CD4-positive, alpha-beta T cell treated with Interleukin-12 subunit alpha and Interleukin-12 subunit beta, for 1 hour (primary cell): ENCODE measurements at regions not wholly inside any gene's neighbourhood (a gene's known extent, or its start where the extent isn't known, plus 50 kb on each side); places are given as distances from the start of the nearest gene placed in this dataset.
"Not testable (repeated sequence)": the region's sequence is repeated elsewhere in the genome, so short reads cannot be mapped to it uniquely, and the experiment has no call there.

Source experiments
- DNase-seq: peaks from one replicate; pipeline ENCODE4 v3.0.0-alpha.2; 2020

DNA sequence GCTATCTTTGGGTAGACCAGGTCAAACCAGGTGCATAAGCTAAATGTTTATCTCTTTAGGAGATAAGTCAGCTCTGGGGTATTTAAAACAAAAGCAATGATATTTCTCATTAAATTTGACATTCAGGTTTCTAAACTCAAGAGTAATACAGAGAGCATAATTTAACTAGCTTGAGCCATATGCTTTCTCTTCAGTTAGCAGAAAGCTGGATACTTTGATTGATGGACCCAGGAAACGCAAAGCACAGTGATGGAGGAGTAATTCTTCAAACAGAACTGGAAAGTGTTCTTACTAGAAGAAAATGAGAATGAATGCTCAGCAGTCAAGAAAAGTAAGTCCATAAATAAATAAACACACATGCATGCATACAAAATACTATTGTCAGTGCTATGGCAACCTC, 885.7 kb upstream of the RAG2 start:
- DNase-seq: no peak

DNA sequence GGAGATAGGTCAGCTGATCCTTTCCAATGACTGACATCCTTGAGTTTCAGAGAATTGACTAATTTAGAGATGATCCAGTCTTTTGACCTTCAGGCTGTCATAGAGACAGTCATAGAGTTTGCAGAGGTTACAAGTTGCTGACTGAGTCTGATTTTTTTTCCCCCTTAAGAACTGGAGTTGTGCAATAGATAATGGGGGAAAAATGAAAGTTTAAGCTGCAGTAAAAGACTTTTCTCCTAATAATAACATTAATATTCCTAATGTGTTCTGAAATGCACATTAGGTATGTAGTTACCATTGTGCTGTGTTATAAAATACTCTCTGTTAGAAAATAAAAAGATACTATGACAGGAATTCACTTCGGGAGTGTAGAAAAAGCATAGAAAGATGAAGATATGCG, 876.9 kb upstream of the RAG2 start:
- DNase-seq: no peak

DNA sequence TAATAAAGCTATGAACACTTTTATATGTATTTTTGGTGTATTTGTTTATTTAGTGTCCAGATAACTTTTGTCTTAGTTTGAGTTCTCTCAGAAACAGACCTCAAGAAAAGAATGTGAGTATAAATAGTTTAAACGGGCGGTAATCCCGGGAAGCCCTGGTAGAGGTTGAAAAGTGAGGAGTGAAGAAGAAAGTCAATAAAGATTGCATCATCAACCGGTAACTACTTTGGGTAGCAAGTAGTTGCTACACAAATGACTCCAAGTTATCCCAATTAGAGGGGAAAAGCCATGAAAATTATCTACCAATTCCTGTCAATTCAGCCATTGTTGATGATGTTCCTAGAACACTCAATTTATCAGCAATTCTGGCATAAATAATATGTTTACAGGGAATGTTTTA, 870.3 kb upstream of the RAG2 start:
- no peak for DNase-seq

DNA sequence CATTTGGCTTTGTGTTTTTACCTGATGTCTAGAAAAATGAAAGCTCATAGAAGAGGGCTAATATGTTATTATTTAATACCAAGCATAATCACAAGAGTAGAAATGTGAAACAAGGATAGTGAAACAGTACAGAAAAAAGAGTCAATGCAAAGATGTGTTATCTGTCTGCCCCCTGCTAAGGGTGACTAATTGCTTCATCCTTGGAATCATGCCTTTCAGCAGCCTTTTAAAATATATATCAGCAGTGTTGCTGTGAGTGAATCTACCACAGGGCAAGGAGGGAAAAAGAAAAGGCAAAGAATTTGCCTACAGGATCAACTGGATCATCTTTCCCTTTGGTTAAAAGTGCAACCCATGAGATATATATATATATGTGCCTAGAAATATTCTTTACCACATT, 867.2 kb upstream of the RAG2 start:
- DNase-seq: no peak

DNA sequence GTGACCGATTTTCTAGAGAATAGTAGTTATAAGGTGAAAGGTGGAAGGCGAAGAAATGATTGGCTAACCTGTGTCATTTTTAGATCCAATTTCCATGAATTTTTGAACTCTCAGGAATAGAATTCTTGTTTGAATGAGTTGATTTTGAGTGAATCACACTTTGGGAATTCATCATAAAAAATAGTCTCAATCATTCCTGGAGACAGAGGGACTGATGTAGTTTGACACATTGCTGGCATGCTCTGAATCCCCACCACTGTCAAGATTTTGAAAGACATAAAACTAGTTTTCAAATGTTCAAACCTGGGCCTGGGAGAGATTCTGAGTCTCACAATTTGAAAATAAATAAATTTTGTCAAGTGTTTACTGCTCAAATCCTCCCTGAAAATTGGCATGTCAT, 861.4 kb upstream of the RAG2 start:
- DNase-seq: no peak

DNA sequence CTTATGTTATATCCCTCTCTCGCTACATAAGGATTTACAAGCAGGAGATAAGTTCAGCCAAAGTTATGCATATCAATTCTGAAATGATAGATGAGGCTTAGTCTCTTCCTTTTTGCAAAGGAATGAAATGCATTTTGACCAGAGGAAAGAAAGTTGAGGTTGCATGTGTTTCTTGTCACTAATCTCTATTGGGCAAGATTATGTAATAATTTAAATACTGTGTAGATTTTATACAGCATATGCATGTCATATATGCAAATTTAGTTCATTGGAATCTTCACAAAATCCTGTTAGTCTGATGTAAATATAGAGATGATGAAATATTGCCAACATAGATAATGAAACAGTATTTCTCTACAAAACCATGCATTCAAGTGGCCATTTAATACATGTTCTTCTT, 858.7 kb upstream of the RAG2 start:
- DNase-seq: no peak

DNA sequence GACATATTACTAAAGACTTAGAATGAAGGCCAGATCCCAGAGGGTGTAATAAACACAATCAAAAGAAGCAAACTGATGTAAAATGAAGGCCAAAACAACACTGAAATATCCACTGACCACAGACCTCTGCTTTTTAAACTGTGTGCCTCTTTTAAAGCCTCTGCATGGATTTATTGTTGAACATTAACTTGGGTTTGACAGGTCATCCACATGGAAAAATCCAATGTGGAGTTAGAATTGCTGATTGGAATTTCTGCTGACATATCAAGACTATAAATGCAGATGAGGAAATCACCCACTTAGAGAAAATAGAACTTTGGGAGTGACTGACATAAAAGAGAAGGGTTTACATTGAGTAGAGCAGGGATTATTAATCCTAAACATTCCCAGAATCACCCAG, 853.9 kb upstream of the RAG2 start:
- no peak for DNase-seq

DNA sequence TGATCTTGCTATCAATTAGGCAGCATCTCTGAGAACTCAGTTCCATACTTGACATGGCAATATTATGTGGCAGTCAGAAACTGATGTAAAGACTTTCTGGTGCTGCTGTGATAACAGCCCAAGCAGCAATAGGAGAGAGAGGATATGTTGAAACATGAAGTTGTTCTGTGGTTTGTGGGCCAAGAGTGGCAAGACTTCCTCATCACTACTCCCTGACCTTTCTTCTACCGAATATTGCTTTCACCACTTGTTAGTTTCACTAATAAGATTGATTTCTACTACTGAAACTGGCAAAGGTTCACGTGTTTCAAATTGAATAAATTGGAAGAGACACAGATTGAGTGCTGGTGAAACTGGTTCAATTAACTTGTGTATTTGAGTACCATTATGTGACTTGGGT, 852.6 kb upstream of the RAG2 start:
- no peak for DNase-seq

DNA sequence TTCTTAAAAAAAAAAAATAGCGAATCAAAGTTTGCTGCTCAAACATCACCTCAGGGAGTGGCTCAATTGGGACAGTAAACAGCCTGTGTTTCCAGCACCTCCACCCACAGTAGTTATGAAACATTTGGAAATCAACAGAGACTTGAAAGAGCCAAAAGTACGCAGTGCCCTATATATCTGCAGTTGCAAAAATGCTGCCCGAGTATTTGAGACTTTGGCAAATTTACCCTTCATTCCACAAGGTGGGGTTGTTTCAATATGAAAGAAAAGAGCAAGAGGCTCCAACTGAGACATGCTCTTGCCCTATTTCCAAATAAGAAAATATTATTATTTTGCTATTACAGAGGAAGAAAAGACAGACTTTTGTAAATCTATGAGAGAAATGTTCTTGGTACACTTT, 851.1 kb upstream of the RAG2 start:
- DNase-seq: no peak

DNA sequence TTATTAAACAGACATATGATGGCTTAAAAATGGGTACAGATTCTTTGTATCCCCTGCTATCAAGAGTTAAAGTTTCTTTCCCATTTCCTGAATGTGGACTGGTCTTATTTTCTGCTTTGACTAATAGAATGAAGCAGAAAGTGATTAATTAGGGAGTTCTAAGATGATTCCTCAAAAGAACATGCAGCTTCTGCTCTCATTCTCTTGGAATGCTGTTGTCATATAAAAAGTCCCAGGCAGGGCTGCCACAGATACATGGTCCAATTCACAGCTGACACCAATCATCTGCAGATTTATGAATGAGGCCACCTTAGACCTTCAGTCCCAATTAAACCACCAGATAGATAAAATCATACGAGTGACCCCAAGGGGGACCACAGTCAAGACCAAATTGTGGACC, 844.5 kb upstream of the RAG2 start:
- DNase-seq: no peak

DNA sequence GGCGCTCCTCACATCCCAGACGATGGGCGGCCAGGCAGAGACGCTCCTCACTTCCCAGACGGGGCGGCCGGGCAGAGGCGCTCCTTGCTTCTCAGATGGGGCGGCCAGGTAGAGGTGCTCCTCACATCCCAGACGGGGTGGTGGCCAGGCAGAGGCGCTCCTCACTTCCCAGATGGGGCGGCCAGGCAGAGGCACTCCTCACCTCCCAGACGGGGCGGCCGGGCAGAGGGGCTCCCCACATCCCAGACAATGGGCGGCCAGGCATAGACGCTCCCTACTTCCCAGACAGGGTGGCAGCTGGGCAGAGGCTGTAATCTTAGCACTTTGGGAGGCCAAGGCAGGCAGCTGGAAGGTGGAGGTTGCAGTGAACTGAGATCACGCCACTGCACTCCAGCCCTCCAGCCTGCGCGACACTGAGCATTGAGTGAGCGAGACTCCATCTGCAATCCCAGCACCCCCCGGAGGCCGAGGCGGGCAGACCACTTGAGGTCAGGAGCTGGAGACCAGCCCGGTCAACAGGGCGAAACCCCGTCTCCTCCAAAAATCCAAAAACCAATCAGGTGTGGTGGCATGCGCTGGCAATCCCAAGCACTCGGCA, 833.7 kb upstream of the RAG2 start:
- DNase-seq: not testable (repeated sequence)

DNA sequence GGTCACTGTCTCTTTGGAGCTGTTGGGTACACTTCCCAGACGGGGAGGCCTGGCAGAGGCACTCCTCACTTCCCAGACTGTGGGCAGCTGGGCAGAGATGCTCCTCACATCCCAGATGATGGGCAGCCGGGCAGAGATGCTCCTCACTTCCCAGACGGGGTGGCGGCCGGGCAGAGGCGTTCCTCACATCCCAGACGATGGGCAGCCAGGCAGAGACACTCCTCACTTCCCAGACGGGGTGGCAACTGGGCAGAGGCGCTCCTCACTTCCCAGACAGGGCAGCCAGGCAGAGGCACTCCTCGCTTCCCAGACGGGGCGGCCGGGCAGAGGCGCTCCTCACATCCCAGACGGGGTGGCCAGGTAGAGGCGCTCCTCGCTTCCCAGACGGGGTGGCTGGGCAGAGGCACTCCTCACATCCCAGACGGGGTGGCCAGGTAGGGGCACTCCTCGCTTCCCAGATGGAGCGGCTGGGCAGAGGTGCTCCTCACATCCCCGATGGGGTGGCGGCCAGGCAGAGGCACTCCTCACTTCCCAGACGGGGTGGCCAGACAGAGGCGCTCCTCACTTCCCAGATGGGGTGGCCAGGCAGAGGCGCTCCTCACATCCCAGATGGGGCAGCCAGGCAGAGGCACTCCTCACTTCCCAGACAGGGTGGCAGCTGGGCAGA, 833.1 kb upstream of the RAG2 start:
- not testable (repeated sequence) for DNase-seq

DNA sequence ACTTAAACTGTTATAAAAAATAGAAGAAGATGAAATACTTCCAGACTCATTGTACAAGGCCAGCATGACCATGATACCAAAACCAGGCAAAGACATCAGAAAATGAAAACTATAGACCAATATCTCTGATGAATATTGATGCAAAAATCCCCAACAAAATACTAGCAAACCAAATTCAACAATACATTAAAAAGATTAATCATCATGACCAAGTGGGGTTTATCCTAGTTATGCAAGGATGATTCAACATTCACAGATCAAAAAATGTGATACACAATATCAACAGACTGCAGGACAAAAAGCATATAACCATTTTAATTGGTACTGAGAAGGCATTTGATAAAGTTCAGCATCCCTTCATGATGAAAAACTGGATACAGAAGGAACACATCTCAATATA, 824.5 kb upstream of the RAG2 start:
- no peak for DNase-seq

DNA sequence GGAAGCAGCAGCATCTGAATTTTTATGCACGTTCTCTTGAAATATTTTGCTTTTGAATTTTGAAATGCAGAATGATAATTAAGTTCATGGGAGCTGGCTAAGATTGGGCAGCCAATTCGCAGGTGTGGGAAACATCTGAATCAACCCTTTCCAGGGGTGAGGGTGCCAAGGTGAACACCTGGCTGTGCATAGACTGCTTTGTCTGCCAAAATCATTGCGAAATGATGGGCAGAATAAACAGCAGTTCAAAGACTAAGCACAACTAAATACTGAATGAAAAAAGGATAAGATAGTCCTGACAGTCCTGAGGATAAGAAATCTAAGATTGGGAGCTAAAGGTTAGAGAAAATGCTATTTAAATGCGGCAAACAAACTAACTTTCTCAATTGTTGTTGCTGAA, 813.3 kb upstream of the RAG2 start:
- no peak for DNase-seq

DNA sequence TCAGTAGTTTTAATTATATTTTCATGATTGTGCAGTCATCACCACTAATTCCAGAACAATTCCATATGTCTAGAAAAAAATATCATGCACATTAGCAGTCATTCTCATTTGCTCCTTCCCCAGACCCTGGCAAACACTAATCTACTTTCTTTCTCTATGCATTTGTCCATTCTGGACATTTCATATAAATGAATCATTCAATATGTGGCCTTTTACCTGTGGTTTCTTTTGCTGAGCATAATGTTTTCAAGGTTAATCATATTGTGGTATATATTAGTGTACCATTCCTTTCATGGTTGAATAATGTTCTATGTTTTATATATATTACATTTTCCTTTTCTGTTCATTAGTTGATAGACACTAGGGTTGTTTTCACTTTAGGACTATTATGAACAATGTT, 811.1 kb upstream of the RAG2 start:
- no peak for DNase-seq

DNA sequence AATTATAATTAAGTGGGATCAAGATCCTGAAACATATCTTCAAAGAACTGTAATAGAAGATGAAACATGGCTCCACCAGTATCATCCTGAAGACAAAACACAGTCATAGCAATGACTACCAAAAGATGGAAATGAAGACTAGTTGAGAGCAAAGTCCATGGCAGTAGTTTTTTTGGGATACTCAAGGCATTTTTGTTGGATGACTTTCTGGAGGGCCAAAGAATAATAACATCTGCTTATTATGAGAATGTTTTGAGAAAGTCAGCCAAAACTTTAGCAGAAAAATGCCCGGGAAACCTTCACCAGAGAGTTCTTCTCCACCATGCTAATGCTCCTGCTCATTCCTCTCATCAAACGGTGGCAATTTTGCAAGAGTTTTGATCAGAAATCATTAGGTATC, 809.4 kb upstream of the RAG2 start:
- no peak for DNase-seq

DNA sequence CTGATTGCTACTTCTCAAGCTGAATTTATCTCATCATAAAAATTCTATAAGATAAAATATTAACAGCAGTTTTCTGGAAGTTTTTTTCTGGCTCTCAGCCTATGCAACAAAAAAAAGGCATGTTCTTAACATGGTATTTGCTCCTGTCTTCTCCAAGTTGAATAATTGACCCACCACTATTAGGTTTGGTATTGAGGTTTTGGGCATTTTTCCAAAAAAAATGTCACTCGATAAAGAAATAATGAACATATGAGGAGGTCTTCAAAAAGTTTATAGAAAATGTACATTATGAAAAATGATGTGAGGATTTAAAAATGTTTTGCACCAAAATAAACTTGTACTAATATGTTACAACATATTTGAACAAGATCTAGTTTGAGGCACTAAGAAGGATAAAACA, 808.6 kb upstream of the RAG2 start:
- no peak for DNase-seq

DNA sequence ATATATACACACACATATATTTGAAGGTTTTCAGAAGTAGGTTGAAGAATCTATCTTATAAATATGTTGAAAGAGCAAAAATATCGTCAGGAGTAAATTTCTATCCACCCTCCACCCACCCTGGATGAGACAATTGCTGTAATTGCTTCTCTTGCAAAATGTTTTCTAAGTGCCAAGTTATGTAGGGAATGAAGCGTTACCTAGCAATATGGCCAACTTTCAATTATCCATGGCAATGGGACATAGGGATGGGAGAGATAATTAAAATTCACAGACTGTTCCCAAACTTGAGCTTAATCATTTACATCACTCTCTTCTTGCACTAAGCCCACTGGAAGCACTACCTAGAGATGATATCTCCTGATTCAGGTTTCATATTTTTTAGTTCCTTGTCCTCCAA, 806.2 kb upstream of the RAG2 start:
- DNase-seq: no peak

DNA sequence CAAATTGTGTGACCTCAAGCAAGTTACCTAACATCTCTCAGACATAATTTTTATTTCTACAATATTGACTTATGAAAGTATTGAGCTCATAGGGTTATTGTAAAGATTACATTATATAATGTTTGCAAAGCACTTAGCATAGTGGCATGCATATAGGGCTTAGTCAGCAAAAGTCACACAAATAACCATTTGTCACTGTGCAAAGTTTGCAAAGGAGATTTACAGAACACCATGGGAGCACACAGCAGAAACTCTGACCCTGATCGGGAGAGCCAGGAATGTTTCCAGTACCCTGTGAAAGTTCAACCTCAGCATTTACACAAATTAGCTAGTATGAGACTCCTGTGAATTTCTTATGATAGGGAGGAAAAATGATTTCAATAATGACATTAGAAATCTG, 804.6 kb upstream of the RAG2 start:
- DNase-seq: no peak

DNA sequence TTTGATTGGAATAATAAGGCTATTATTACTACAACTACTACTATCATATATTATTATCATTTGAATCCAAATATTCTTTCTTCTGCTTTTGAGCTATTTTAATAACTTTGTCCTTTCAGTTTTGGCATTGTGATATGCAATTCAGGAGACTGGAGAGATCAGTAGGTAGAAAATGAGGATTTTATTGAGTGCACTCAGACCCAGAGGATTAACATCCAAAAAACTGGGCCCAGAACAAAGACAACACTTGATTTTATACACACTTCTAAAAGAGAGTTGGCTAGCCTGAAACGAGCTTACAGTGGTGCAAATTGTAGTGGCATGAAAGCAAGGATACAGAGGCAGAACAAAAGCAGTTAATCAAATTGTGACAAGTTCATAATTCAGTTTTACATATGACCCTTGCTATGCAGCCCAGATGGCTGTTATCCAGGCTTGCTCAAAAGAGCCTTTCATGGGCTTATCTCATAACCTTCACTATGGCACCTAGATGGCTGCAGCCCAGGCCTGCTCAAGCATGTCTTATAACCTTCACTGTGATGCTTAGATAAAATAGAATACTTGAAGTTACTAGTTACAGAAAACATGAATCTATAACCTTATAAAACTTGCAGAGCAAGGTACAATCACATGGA, 796.3 kb upstream of the RAG2 start:
- DNase-seq: no peak

DNA sequence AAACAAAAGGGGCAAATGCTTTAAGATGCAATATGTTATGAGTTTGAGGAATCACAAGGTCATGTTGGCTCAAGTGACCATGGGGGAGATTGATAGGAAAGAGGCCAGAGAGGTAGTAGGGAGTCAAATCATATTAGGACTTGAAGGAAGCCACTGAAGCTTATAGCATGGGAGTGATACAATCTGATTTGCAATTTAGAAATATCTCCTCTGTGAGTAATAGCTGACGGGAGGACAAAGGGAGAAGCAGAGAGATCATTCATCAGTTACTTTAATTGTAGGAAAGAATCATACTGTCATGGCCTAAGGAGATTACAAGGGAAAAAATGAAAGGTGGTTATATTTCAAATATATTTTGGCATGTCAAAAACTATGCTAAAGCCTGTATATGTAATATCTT, 793.6 kb upstream of the RAG2 start:
- DNase-seq: no peak

DNA sequence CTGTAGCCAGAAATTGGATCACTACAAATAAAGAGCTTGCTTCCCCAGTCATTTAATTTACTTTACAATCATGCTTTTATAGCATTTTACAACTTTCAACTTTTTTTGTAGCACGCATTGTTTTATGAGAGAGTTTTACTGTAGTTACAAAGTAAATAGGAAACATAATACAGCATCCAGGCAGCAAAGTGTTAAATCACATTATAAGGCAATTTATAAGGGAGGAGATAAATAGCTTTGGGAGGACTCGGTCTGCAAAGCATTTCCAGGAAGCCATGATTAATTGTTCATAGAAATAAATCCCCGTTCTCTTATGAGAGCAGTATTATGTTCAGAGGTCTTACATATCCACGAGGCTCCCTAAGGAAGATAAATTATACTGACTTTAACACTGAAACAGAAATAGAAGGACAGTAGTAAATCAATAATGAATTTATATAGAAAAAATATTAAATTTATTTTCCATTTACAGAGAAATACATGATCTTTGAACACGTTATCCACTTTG, 792.6 kb upstream of the RAG2 start:
- no peak for DNase-seq

DNA sequence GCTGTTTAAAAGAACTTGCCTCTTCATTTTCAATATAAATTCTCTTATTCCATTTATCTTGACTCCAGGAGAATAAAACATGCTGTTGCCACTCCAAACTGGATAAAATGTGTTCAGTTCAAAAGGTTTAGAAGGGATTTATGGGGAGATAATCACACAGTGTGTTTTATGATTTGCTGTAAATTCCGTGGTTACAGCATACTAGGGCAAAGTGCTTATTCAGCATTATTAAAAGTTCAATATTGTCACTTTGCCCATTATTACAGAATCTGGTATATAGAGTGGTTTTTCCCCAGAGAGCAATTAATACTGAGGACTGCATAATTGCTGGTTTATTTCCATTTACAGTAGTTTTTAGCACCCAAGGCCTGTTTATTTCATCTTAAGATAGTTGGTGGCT, 780.9 kb upstream of the RAG2 start:
- DNase-seq: no peak

DNA sequence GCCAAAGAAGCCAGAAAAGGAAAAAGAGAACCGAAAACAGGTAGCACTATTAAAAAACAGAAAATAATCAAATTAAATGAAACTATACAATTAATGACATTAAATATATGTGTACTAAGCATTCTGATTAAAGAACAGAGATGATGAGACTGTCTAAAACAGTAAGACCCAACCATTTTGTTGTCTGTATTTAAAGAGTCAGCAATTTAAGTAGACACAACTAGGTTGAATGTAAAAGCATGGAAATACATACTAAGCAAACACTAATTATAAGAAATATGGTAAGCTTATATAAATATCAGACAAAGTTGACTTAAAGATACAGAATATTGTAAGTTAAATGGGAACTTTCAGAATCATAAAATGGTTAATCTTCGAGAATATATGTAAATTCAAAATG, 774.6 kb upstream of the RAG2 start:
- DNase-seq: no peak
